Dedifferentiated amniotic fluid mesenchymal stem cell (primary cell): ENCODE measurements at regions not wholly inside any gene's neighbourhood (a gene's known extent, or its start where the extent isn't known, plus 50 kb on each side); places are given as distances from the start of the nearest gene placed in this dataset.
"Not testable (repeated sequence)": the region's sequence is repeated elsewhere in the genome, so short reads cannot be mapped to it uniquely, and the experiment has no call there.

Experiments used
- DNase-seq: peaks from one replicate; pipeline ENCODE4 v3.0.0-alpha.2; 2016; ENCODE audit errors: extremely low spot score

GRCh38 chr4:175033162-175033561 lies 115.0 kb downstream of the ADAM29 start:
- no peak for DNase-seq

- DNase-seq, result no peak
Observed at GRCh38 chr4:175034007-175034406, 115.8 kb downstream of the ADAM29 start.

- DNase-seq, result no peak
Observed at GRCh38 chr4:175034986-175035705, 117.0 kb downstream of the ADAM29 start.

GRCh38 chr4:175035905-175036304 lies 117.7 kb downstream of the ADAM29 start:
- DNase-seq, result peak; percentile 16

- DNase-seq, result no peak
Observed at GRCh38 chr4:175048111-175048784, 130.1 kb downstream of the ADAM29 start.

GRCh38 chr4:175048906-175049305 lies 130.7 kb downstream of the ADAM29 start:
- no peak for DNase-seq

GRCh38 chr4:175051974-175052373 lies 133.8 kb downstream of the ADAM29 start:
- no peak for DNase-seq

GRCh38 chr4:175054980-175055379 lies 136.8 kb downstream of the ADAM29 start:
- no peak for DNase-seq

GRCh38 chr4:175062183-175062592 lies 144.0 kb downstream of the ADAM29 start:
- DNase-seq, result no peak

- DNase-seq, result no peak
Observed at GRCh38 chr4:175065228-175065627, 147.1 kb downstream of the ADAM29 start.

- no peak for DNase-seq
Observed at GRCh38 chr4:175066923-175067627, 148.9 kb downstream of the ADAM29 start.

GRCh38 chr4:175068266-175068665 lies 150.1 kb downstream of the ADAM29 start:
- no peak for DNase-seq

- no peak for DNase-seq
Observed at GRCh38 chr4:175070444-175070843, 152.3 kb downstream of the ADAM29 start.

GRCh38 chr4:175071123-175071522 lies 153.0 kb downstream of the ADAM29 start:
- no peak for DNase-seq

- no peak for DNase-seq
Observed at GRCh38 chr4:175087145-175087544, 169.0 kb downstream of the ADAM29 start.

- DNase-seq, result no peak
Observed at GRCh38 chr4:175090116-175090515, 172.0 kb downstream of the ADAM29 start.

GRCh38 chr4:175091649-175092048 lies 173.5 kb downstream of the ADAM29 start:
- no peak for DNase-seq

GRCh38 chr4:175092114-175092513 lies 174.0 kb downstream of the ADAM29 start:
- DNase-seq, result no peak

- not testable (repeated sequence) for DNase-seq
Observed at GRCh38 chr4:175093055-175093454, 174.9 kb downstream of the ADAM29 start.

GRCh38 chr4:175103403-175103802 lies 185.2 kb downstream of the ADAM29 start:
- DNase-seq, result no peak

- no peak for DNase-seq
Observed at GRCh38 chr4:175106301-175106700, 188.1 kb downstream of the ADAM29 start.

GRCh38 chr4:175109933-175110332 lies 191.8 kb downstream of the ADAM29 start:
- no peak for DNase-seq
